H1 (cell line): ENCODE measurements at regions not wholly inside any gene's neighbourhood (a gene's known extent, or its start where the extent isn't known, plus 50 kb on each side); places are given as distances from the start of the nearest gene placed in this dataset.

Experiments used
- ATF2 ChIP-seq: IDR thresholded peaks from 2 replicates; pipeline ENCODE4 v1.6.1; 2012; ENCODE audit warnings: low read length, inconsistent platforms
- KDM4A ChIP-seq: IDR thresholded peaks from one replicate; pipeline ENCODE4 v1.7.1; 2012; ENCODE audit warnings: low read depth, mild to moderate bottlenecking, moderate library complexity, low read length, inconsistent platforms; ENCODE audit not compliant: severe bottlenecking
- PHF8 ChIP-seq: fragments of 200-600 bp; sonication (generic); conservative IDR thresholded peaks from 2 replicates; pipeline ENCODE4 v1.7.1; 2012; ENCODE audit warnings: low read depth, mild to moderate bottlenecking, inconsistent platforms, low read length, moderate library complexity
- SUZ12 ChIP-seq: fragments of 200-600 bp; sonication (generic); IDR thresholded peaks from 2 replicates; pipeline ENCODE4 v1.6.1; 2012; ENCODE audit warnings: mild to moderate bottlenecking, inconsistent platforms, low read length, moderate library complexity, mixed read lengths
- TF ChIP-seq, protein P1 (sequence below): IDR thresholded peaks from 2 replicates; pipeline ENCODE4 v1.6.1; 2012; ENCODE audit warnings: inconsistent platforms

- TF ChIP-seq ATF2 (no peak), KDM4A (no peak), SUZ12 (no peak), PHF8 (no peak)
- TF ChIP-seq, protein P1, sequence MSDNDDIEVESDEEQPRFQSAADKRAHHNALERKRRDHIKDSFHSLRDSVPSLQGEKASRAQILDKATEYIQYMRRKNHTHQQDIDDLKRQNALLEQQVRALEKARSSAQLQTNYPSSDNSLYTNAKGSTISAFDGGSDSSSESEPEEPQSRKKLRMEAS = no peak
Measured at GRCh38 chr10:45096001-45096400, 95.3 kb downstream of the ZNF22 start (continued).
